GM19043 (cell line): ENCODE measurements at regions not wholly inside any gene's neighbourhood (a gene's known extent, or its start where the extent isn't known, plus 50 kb on each side); places are given as distances from the start of the nearest gene placed in this dataset.

Source experiments
- ATAC-seq: cut with Tn5 transposase; IDR thresholded peaks from one replicate; pipeline ENCODE4 v1.9.1; 2021; ENCODE audit warnings: low read depth; ENCODE audit not compliant: unreplicated experiment

GRCh38 chr22:47612311-47612910 lies 850.0 kb downstream of the TBC1D22A start:
- ATAC-seq, result no peak

DNA sequence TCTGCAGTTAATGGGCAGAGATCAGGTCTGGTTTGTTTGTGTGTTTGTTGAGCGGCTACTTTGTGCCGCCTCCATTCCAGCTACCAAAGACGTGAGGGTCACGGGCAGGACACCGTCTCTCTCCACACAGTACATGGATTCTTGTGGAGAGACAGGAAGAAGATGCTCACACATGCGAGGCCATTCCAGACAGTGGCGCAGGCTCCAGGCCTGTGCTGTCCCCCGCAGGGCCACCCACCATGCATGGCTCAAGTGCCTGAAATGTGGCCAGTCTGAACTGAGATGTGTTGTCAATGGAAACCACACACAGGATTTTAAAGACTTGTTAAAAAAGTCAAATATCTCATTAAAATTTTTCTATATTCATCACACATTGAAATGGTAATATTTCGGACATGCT lies 848.3 kb downstream of the TBC1D22A start:
- ATAC-seq, result no peak

GRCh38 chr22:47610281-47610680 lies 847.8 kb downstream of the TBC1D22A start:
- no peak for ATAC-seq

DNA sequence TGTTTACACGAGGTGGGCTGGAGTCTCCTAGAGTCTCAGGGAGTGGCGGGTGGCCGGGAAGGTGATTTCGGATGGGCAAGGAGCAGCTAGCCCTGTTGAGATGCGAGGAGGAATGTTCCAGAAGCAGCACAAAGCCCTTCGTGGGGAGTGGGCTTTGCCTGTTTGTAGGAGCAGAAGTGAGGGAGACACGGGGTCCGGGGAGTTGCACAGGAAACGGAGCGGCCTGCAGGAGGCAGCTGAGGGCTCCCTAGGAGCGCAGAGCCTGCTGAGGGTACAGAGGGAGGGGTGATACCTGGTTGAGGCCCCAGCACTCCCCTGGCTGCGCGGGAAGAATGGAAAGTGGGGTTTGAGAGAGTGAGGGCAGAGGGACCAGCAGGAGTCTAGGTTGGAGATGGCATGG lies 847.2 kb downstream of the TBC1D22A start:
- no peak for ATAC-seq

- no peak for ATAC-seq
Measured at GRCh38 chr22:47608421-47608820, 846.0 kb downstream of the TBC1D22A start.

DNA sequence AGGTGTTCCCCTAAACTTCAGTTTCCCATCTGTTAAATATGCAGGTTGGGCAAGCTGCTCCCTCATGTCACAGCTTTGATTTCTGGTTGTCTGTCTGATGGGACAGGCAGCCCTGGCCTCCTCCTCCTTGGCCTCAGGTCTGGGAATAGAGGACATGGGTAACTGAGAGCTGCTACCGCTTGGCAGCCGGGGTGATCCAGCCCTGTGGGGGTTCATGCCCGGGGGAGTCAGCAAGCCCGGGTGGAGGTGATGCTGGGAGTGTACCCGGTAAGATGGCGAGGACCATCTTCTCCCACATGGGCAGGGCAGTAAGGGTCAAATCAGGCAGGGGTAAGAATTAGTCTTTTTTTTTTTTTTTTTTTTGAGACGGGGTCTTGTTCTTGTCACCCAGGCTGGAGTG lies 845.0 kb downstream of the TBC1D22A start:
- ATAC-seq, result no peak

DNA sequence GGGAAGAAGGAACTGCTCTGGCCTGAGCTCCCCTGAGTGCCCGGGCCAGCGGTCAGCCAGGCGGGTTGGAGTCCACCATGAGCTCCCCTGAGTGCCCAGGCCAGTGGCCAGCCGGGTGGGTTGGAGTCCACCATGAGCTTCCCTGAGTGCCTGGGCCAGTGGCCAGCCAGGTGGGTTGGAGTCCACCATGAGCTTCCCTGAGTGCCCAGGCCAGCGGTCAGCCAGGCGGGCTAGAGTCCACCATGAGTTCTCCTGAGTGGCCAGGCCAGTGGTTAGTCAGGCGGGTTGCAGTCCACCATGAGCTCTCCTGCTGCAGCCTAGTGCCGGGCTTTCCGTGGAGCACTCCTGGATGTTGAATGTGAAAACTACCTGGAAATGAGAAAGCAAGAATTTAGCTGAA lies 844.0 kb downstream of the TBC1D22A start:
- ATAC-seq, result no peak

DNA sequence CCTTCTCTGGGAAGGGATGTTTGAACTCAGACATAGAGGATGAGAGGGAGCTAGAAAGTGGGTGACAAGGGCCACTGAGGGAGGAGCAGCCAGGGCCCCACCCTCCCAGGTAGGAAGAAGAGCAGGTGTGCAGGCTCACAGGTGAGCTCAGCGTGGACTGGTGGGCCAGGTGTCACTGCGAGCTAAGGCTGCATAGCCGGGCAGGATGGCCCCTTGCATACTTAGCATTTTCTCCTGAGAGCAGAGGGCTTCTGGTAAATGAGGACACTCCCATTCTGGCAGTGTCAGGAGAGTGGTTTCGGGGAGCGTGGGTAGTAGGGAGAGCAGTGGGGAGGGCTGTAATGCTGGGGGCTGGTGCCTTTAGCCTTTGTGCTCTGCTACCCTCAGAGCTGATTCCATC lies 843.4 kb downstream of the TBC1D22A start:
- no peak for ATAC-seq

GRCh38 chr22:47605441-47605840 lies 843.0 kb downstream of the TBC1D22A start:
- ATAC-seq, result no peak

GRCh38 chr22:47604563-47604962 lies 842.1 kb downstream of the TBC1D22A start:
- ATAC-seq, result no peak

- ATAC-seq, result no peak
Measured at GRCh38 chr22:47602732-47603131, 840.3 kb downstream of the TBC1D22A start.

- ATAC-seq, result no peak
Measured at GRCh38 chr22:47601666-47602065, 839.2 kb downstream of the TBC1D22A start.

DNA sequence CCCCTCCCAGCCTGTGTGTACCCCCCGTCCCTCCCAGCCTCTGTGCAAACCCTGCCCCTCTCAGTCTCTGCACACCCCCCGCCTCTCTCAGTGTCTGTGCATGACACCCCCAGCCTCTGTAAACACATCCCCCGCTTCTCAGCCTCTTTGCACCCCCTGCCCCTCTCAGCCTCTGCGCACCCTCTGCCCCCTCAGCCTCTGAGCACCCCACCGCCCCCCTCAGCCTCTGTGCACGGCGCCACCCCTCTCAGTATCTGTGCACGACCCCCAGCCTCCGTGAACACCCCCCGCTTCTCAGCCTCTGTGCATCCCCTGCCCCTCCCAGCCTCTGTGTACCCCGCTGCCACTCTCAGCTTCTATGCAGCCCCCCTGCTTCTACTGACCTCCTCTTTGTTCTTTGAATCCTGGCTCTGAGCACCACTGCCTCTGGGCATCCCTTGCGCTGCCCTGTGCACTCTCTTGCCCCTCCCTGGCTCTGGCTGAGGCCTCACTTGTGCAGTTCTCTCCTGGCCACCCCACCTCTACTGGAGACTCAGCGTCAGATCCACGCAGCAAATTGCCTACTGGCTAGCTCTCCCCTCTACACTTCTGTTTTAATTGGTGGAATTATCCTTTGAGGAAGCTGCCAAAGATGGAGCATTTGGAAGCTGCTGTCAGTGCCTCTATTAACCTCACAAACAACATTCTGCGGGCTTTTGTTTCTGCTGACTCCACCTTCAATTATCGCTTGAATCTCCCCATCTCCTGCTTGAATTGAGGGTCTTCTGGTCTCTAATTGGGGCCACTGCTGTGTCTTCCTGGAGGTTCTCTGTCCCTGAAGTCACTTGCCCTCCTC lies 838.6 kb downstream of the TBC1D22A start:
- no peak for ATAC-seq

DNA sequence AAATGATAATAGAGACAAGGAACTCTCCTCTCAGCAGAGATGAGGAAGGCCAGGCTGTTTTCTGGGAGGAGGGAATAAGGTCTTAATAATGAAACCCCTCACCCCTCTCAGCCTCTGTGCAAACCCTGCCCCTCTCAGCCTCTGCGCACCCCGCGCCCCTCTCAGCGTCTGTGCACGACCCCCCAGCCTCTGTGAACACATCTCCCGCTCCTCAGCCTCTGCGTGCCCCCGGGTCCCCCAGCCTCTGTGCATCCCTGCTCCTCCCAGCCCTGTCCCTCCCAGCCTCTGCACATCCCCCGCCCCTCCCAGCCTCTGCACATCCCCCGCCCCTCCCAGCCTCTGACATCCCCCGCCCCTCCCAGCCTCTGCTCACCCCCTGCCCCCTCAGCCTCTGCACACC lies 837.8 kb downstream of the TBC1D22A start:
- no peak for ATAC-seq

DNA sequence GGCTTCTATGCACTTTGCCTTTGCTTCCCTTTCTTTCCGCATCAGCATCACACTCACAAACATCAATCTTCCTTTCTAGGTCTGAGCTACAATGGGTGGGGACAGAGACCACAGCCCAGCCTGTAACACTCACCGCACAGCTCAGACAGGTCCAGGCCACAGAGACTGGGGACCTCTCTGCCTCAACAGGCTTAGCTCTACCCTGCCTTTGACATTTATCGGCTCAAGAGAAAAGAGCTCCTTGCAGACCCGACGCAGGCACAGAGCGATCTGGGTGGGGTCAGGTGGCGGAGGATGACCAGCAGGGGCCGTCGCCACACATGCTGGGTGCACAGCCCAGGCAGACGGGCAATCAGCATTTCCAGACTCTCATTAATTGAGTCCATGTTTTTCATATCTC lies 837.3 kb downstream of the TBC1D22A start:
- ATAC-seq, result no peak

- no peak for ATAC-seq
Measured at GRCh38 chr22:47598864-47599263, 836.4 kb downstream of the TBC1D22A start.

DNA sequence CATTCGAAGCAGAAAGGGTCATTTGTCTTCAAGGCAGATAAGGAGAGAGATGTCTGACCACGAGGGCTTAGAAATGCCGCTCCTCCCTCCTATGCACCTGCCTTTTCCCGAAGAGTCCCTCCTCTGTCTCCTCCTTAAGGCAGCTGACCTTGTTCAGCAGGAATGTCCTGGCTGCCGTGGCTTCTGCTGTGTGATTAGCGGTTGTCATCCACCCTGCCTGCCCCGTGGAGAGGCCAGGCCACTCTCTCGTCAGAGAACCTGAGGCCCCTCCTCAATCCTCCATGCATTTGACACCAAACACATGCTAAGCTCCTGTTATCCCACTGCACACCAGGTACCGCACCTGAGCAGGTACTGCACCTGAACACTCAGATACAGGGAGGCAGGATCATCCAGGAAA lies 834.6 kb downstream of the TBC1D22A start:
- no peak for ATAC-seq

GRCh38 chr22:47596176-47596690 lies 833.8 kb downstream of the TBC1D22A start:
- no peak for ATAC-seq

DNA sequence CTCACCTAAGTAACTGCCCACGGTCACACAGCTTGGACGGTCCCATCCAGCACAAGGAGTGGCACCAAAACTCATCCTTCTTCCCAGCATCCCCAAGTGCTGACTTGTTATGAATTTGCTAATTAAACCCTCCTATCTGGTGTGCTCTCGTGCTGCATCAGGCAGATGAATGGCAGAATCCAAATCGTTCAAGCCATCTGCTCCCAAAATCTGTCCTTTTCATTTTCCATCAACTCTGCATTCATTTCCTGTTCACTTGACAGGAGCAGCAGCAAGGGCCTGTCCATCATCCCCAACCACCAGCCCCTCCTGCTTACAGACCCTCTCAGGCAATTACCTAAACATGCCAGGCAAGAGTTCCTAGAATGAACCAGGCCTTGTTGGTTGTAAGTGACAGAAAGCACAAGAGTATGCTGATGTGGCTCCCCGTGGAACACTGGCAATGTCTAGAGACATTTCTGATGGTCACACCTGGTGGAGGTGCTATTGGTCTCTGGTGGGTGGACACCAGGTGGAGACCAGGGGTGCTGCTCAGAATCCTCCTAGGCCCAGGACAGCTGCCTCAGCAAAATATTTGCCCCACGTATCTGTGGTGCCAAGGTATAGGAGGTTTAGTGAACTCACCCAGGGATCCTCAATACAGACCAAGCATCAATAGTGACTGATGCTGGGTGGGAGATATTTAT lies 832.5 kb downstream of the TBC1D22A start:
- no peak for ATAC-seq

- no peak for ATAC-seq
Measured at GRCh38 chr22:47593911-47594311, 831.5 kb downstream of the TBC1D22A start.

DNA sequence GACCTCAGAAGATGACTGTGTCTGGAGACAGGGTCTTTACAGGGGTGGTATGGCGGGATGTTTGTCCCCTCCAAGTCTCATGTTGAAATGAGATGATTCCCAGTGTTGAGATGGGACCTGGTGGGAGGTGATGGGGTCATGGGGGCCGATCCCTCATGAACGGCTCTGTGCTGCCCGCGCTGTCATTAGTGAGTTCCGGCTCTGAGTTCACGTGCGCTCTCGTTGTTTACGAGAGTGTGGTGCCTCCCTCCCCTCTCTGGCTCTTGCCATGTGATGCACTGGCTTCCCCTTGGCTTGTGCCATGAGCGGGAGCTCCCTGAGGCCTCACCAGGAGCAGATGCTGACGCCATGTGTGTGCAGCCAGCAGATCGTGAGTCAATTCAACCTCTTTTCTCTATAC lies 830.8 kb downstream of the TBC1D22A start:
- ATAC-seq, result no peak
